ENCODE measurements at regions not wholly inside any gene's neighbourhood (a gene's known extent, or its start where the extent isn't known, plus 50 kb on each side); places are given as distances from the start of the nearest gene placed in this dataset.

DNA sequence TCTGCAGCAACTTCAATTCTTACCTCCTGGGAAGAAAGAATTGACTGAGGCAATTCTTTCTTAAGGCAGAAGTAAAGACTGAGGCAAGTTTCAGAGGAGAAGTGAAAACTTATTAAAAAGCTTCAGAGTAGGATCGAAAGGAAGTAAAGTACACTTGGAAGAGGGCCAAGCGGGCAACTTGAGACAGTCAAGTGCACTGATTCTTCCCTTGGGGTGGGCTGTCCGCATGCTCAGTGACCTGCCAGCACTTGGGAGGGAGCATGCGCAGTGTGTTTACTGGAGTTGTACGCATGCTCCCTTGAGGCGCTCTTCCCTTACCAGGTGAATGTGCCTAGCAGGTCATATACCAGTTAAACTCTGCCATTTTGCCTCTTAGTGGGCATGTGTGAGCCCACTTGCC lies 55.3 kb upstream of the NBPF3 start:
- Histone ChIP-seq H3K23me2 (ENCODE audit: low read depth, low read length) (no peaks in the 10 kb centered on the region), H4K5ac (ENCODE audit: insufficient read length, low read depth, low read length) (no peak overlapping the region), H3K4me2 (ENCODE audit: insufficient read depth in 1 of 2, low read depth in 2 of 2, low read length in 2 of 2) (no peak overlapping the region; a peak in 1 of 4 replicates), H4K91ac (replicated peaks; ENCODE audit: insufficient read length, low read length) (no peak overlapping the region), H3K27ac (ENCODE audit: low read depth, low read length) (no peak overlapping the region), H2AFZ (ENCODE audit: low read length) (peak overlapping the region; percentile 22; the same call in 1 of the 2 replicates), H3K4me1 (replicated peaks in 1 of 4; ENCODE audit: control insufficient read depth in 3 of 4, insufficient read depth in 4 of 4, low read length in 3 of 4) (peaks cover 0 to 8% (median 3%) of the 10 kb centered on the region in 4 experiments; a peak in 3 of 7 replicates), H2BK120ac (replicated peaks; ENCODE audit: low read depth, low read length) (no peak overlapping the region), H3K4me3 (ENCODE audit: extremely low read depth in 1 of 4, insufficient read depth in 2 of 4, low read depth in 3 of 4, low read length in 4 of 4) (no peak overlapping the region), H2AK5ac (ENCODE audit: low read depth, low read length) (no peak overlapping the region), H3K9me3 (ENCODE audit: insufficient read depth in 2 of 2, low read depth in 1 of 2, low read length in 1 of 2) (peaks cover 4 to 5% of the 10 kb centered on the region in 2 experiments; a peak in 1 of 4 replicates), H2BK12ac (ENCODE audit: low read depth, low read length) (no peak overlapping the region), H3K9ac (replicated peaks in 1 of 4; ENCODE audit: extremely low read depth in 1 of 4, low read depth in 3 of 4, low read length in 3 of 4) (no peak overlapping the region), H3K14ac (ENCODE audit: insufficient read length) (no peak overlapping the region), H4K8ac (ENCODE audit: extremely low read depth, insufficient read depth, low read length) (no peak overlapping the region), H4K20me1 (replicated peaks in 1 of 2; ENCODE audit: control insufficient read depth in 1 of 2, insufficient read depth in 2 of 2, low read length in 2 of 2) (no peaks in the 10 kb centered on the region), H3K36me3 (ENCODE audit: control insufficient read depth in 2 of 4, insufficient read depth in 4 of 4, low read length in 3 of 4) (no peaks in the 10 kb centered on the region), H2BK20ac (ENCODE audit: low read length) (no peak overlapping the region), H2BK5ac (ENCODE audit: low read depth, low read length) (0 out of 2 replicates have a peak overlapping the region, but pooled peaks have one; percentile 9), H3K18ac (ENCODE audit: extremely low read depth, low read length) (no peak overlapping the region; the same call in 1 of the 2 replicates), H3K27me3 (replicated peaks in 1 of 4; ENCODE audit: control insufficient read depth in 3 of 4, extremely low read depth in 1 of 4, insufficient read depth in 3 of 4, low read length in 3 of 4) (no peaks in the 10 kb centered on the region), H3K56ac (replicated peaks; ENCODE audit: insufficient read length, low read depth, low read length) (no peak overlapping the region), H2BK15ac (ENCODE audit: low read length) (no peak overlapping the region), H3K79me2 (ENCODE audit: control insufficient read depth in 1 of 2, insufficient read depth in 2 of 2, low read length in 2 of 2) (no peaks in the 10 kb centered on the region), H3K4ac (replicated peaks; ENCODE audit: insufficient read length, low read depth, low read length) (no peak overlapping the region), H3K79me1 (ENCODE audit: low read depth, low read length) (no peaks in the 10 kb centered on the region), H3K23ac (ENCODE audit: insufficient read length) (no peak overlapping the region)
- ChIA-PET POLR2A (ENCODE audit: partially characterized antibody) (no interaction called here), CTCF (ENCODE audit: partially characterized antibody) (interaction anchor here (0.6 to 2.9 kb wide), 8 partner anchors 14 to 139 kb away, joined by 3 to 11 read pairs (median 3); no protein-coding TSS in a partner anchor)
- no peak for TF ChIP-seq EP300 (IDR thresholded peaks at IDR 0.05; ENCODE audit: borderline replicate concordance in 1 of 2, low read depth in 2 of 2, low read length in 2 of 2)
- TF ChIP-seq, protein P1, sequence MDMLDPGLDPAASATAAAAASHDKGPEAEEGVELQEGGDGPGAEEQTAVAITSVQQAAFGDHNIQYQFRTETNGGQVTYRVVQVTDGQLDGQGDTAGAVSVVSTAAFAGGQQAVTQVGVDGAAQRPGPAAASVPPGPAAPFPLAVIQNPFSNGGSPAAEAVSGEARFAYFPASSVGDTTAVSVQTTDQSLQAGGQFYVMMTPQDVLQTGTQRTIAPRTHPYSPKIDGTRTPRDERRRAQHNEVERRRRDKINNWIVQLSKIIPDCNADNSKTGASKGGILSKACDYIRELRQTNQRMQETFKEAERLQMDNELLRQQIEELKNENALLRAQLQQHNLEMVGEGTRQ (IDR thresholded peaks at IDR 0.05; ENCODE audit: low read length) = no peak
- no peak for TF ChIP-seq ATF2 (IDR thresholded peaks at IDR 0.05; ENCODE audit: low read length)
- TF ChIP-seq BRCA1 (IDR thresholded peaks at IDR 0.05; ENCODE audit: low read depth, low read length) = no peak
- TF ChIP-seq JUN (IDR thresholded peaks at IDR 0.05; ENCODE audit: low read depth, low read length) = no peak
- 80% methylated on average over 6 of the region's 6 CpGs; no CpG with 5 or more reads in 1 of the 2 experiments for WGBS, 2 experiments (ENCODE audit: extremely low coverage in 1 of 2, insufficient coverage in 1 of 2, insufficient read length in 1 of 2, insufficient replicate concordance in 2 of 2, low coverage in 1 of 2, low lambda C conversion rate in 2 of 2, missing lambda C conversion rate in 1 of 2)
- FAIRE-seq (no peak), DNase-seq (ENCODE audit: low read depth in 1 of 2, low spot score in 2 of 2) (no peak)

Measured in H1 (cell line).